ENCODE measurements at regions not wholly inside any gene's neighbourhood (a gene's known extent, or its start where the extent isn't known, plus 50 kb on each side); places are given as distances from the start of the nearest gene placed in this dataset.

GRCh38 chr12:39161465-39162085 lies 256.2 kb upstream of the CPNE8 start:
- Histone ChIP-seq H3K27ac (ENCODE audit: insufficient read depth, low read length, poor library complexity, severe bottlenecking) (no peak overlapping the region), H3K4me1 (ENCODE audit: control insufficient read depth, insufficient read depth, low read length, poor library complexity, severe bottlenecking) (no peaks in the 10 kb centered on the region), H3K4me3 (ENCODE audit: low read depth, low read length) (no peak overlapping the region), H3K36me3 (ENCODE audit: control insufficient read depth, insufficient read depth, low read length) (no peaks in the 10 kb centered on the region), H3K27me3 (ENCODE audit: control insufficient read depth, insufficient read depth, low read length) (no peaks in the 10 kb centered on the region), H3K9me3 (ENCODE audit: control insufficient read depth in 2 of 2, low read length in 2 of 2) (no peaks in the 10 kb centered on the region)
- Mint-ChIP-seq H3K4me1 (no peaks in the 10 kb centered on the region), H3K27me3 (no peaks in the 10 kb centered on the region), H3K9me3 (peaks cover 0 to 9% (median 2%) of the 10 kb centered on the region in 7 donors), H3K4me3 (no peak overlapping the region), H3K27ac (no peak overlapping the region), H3K36me3 (no peaks in the 10 kb centered on the region)
- DNase-seq (no peak), ATAC-seq (ENCODE audit: low read depth in 2 of 2) (no peak)

GRCh38 chr12:39157696-39158342 lies 252.4 kb upstream of the CPNE8 start:
- Histone ChIP-seq H3K4me3 (ENCODE audit: low read depth, low read length) (no peak overlapping the region), H3K27ac (ENCODE audit: insufficient read depth, low read length, poor library complexity, severe bottlenecking) (no peak overlapping the region), H3K4me1 (ENCODE audit: control insufficient read depth, insufficient read depth, low read length, poor library complexity, severe bottlenecking) (no peaks in the 10 kb centered on the region), H3K27me3 (ENCODE audit: control insufficient read depth, insufficient read depth, low read length) (no peaks in the 10 kb centered on the region), H3K9me3 (ENCODE audit: control insufficient read depth in 2 of 2, low read length in 2 of 2) (no peaks in the 10 kb centered on the region), H3K36me3 (ENCODE audit: control insufficient read depth, insufficient read depth, low read length) (no peaks in the 10 kb centered on the region)
- Mint-ChIP-seq H3K36me3 (no peaks in the 10 kb centered on the region), H3K27ac (no peak overlapping the region), H3K4me1 (no peaks in the 10 kb centered on the region), H3K9me3 (peaks cover 0 to 16% (median 4%) of the 10 kb centered on the region in 7 donors), H3K4me3 (no peak overlapping the region), H3K27me3 (no peaks in the 10 kb centered on the region)
- DNase-seq (no peak), ATAC-seq (ENCODE audit: low read depth in 2 of 2) (no peak)

- no peaks in the 10 kb centered on the region for H3K36me3 ChIP-seq (ENCODE audit: control insufficient read depth, insufficient read depth, low read length)
- no peak overlapping the region for H3K4me3 ChIP-seq (ENCODE audit: low read depth, low read length)
- Mint-ChIP-seq H3K4me1 (peaks cover 0 to 2% (median 0%) of the 10 kb centered on the region in 4 donors), H3K36me3 (no peaks in the 10 kb centered on the region), H3K27ac (no peak overlapping the region), H3K9me3 (peaks cover 4 to 22% (median 10%) of the 10 kb centered on the region in 7 donors), H3K4me3 (no peak overlapping the region), H3K27me3 (peaks cover 24% of the 10 kb centered on the region)
- DNase-seq (peak in 1 of 3 donors; percentile 7), ATAC-seq (ENCODE audit: low read depth in 2 of 2) (no peak)
- H3K27me3 ChIP-seq (ENCODE audit: control insufficient read depth, insufficient read depth, low read length) = no peaks in the 10 kb centered on the region
- H3K27ac ChIP-seq (ENCODE audit: insufficient read depth, low read length, poor library complexity, severe bottlenecking) = no peak overlapping the region
- no peaks in the 10 kb centered on the region for H3K4me1 ChIP-seq (ENCODE audit: control insufficient read depth, insufficient read depth, low read length, poor library complexity, severe bottlenecking)
- H3K9me3 ChIP-seq (ENCODE audit: control insufficient read depth in 2 of 2, low read length in 2 of 2) = peaks cover 0 to 1% of the 10 kb centered on the region in 2 experiments
Observed at GRCh38 chr12:39145175-39145999, 240.0 kb upstream of the CPNE8 start.

- peaks cover 0 to 1% of the 10 kb centered on the region in 2 experiments for H3K9me3 ChIP-seq (ENCODE audit: control insufficient read depth in 2 of 2, low read length in 2 of 2)
- Mint-ChIP-seq H3K9me3 (peaks cover 4 to 18% (median 10%) of the 10 kb centered on the region in 7 donors), H3K36me3 (no peaks in the 10 kb centered on the region), H3K4me3 (no peak overlapping the region), H3K27me3 (peaks cover 24% of the 10 kb centered on the region), H3K4me1 (peaks cover 0 to 2% (median 0%) of the 10 kb centered on the region in 4 donors), H3K27ac (no peak overlapping the region)
- H3K36me3 ChIP-seq (ENCODE audit: control insufficient read depth, insufficient read depth, low read length) = no peaks in the 10 kb centered on the region
- no peak for ATAC-seq (ENCODE audit: low read depth in 2 of 2)
- no peak overlapping the region for H3K4me3 ChIP-seq (ENCODE audit: low read depth, low read length)
- H3K27me3 ChIP-seq (ENCODE audit: control insufficient read depth, insufficient read depth, low read length) = no peaks in the 10 kb centered on the region
- no peak for DNase-seq
- no peak overlapping the region for H3K27ac ChIP-seq (ENCODE audit: insufficient read depth, low read length, poor library complexity, severe bottlenecking)
- no peaks in the 10 kb centered on the region for H3K4me1 ChIP-seq (ENCODE audit: control insufficient read depth, insufficient read depth, low read length, poor library complexity, severe bottlenecking)
Observed at GRCh38 chr12:39144613-39145061, 239.2 kb upstream of the CPNE8 start.

GRCh38 chr12:39138268-39138667 lies 232.9 kb upstream of the CPNE8 start:
- DNase-seq (no peak), ATAC-seq (ENCODE audit: low read depth in 2 of 2) (no peak)
- Histone ChIP-seq H3K27ac (ENCODE audit: insufficient read depth, low read length, poor library complexity, severe bottlenecking) (no peak overlapping the region), H3K4me3 (ENCODE audit: low read depth, low read length) (no peak overlapping the region), H3K4me1 (ENCODE audit: control insufficient read depth, insufficient read depth, low read length, poor library complexity, severe bottlenecking) (no peaks in the 10 kb centered on the region), H3K36me3 (ENCODE audit: control insufficient read depth, insufficient read depth, low read length) (no peaks in the 10 kb centered on the region), H3K9me3 (ENCODE audit: control insufficient read depth in 2 of 2, low read length in 2 of 2) (no peaks in the 10 kb centered on the region), H3K27me3 (ENCODE audit: control insufficient read depth, insufficient read depth, low read length) (no peaks in the 10 kb centered on the region)
- Mint-ChIP-seq H3K4me3 (no peak overlapping the region), H3K36me3 (no peaks in the 10 kb centered on the region), H3K4me1 (no peaks in the 10 kb centered on the region), H3K27ac (no peak overlapping the region), H3K27me3 (peaks cover 4% of the 10 kb centered on the region), H3K9me3 (peaks cover 0 to 4% (median 3%) of the 10 kb centered on the region in 7 donors)

- Histone ChIP-seq H3K27ac (ENCODE audit: insufficient read depth, low read length, poor library complexity, severe bottlenecking) (no peak overlapping the region), H3K9me3 (ENCODE audit: control insufficient read depth in 2 of 2, low read length in 2 of 2) (no peaks in the 10 kb centered on the region), H3K36me3 (ENCODE audit: control insufficient read depth, insufficient read depth, low read length) (no peaks in the 10 kb centered on the region), H3K4me3 (ENCODE audit: low read depth, low read length) (no peak overlapping the region), H3K4me1 (ENCODE audit: control insufficient read depth, insufficient read depth, low read length, poor library complexity, severe bottlenecking) (no peaks in the 10 kb centered on the region), H3K27me3 (ENCODE audit: control insufficient read depth, insufficient read depth, low read length) (no peaks in the 10 kb centered on the region)
- H3K36me3 Mint-ChIP-seq = no peaks in the 10 kb centered on the region
- no peak overlapping the region for H3K4me3 Mint-ChIP-seq
- ATAC-seq (ENCODE audit: low read depth in 2 of 2) (no peak), DNase-seq (no peak)
- H3K27ac Mint-ChIP-seq = no peak overlapping the region
- H3K27me3 Mint-ChIP-seq = no peaks in the 10 kb centered on the region
- H3K4me1 Mint-ChIP-seq = no peaks in the 10 kb centered on the region
- peaks cover 0 to 3% (median 2%) of the 10 kb centered on the region in 7 donors for H3K9me3 Mint-ChIP-seq
Observed at GRCh38 chr12:39127401-39127800, 222.0 kb upstream of the CPNE8 start.

GRCh38 chr12:39125566-39125965 lies 220.2 kb upstream of the CPNE8 start:
- no peak for DNase-seq
- ATAC-seq (ENCODE audit: low read depth in 2 of 2) = no peak

More at GRCh38 chr12:39125566-39125965, 220.2 kb upstream of the CPNE8 start:
- no peaks in the 10 kb centered on the region for H3K27me3 Mint-ChIP-seq
- no peaks in the 10 kb centered on the region for H3K36me3 Mint-ChIP-seq
- Histone ChIP-seq H3K27ac (ENCODE audit: insufficient read depth, low read length, poor library complexity, severe bottlenecking) (no peak overlapping the region), H3K9me3 (ENCODE audit: control insufficient read depth in 2 of 2, low read length in 2 of 2) (no peaks in the 10 kb centered on the region), H3K36me3 (ENCODE audit: control insufficient read depth, insufficient read depth, low read length) (no peaks in the 10 kb centered on the region), H3K27me3 (ENCODE audit: control insufficient read depth, insufficient read depth, low read length) (no peaks in the 10 kb centered on the region), H3K4me3 (ENCODE audit: low read depth, low read length) (no peak overlapping the region), H3K4me1 (ENCODE audit: control insufficient read depth, insufficient read depth, low read length, poor library complexity, severe bottlenecking) (no peaks in the 10 kb centered on the region)
- H3K27ac Mint-ChIP-seq = no peak overlapping the region
- no peak overlapping the region for H3K4me3 Mint-ChIP-seq
- H3K9me3 Mint-ChIP-seq = peaks cover 0 to 3% (median 2%) of the 10 kb centered on the region in 7 donors
- no peaks in the 10 kb centered on the region for H3K4me1 Mint-ChIP-seq

Measured in CD4-positive, CD25-positive, alpha-beta regulatory T cell (primary cell).